Heart left ventricle (tissue), 16 donors: ENCODE measurements at regions not wholly inside any gene's neighbourhood (a gene's known extent, or its start where the extent isn't known, plus 50 kb on each side); places are given as distances from the start of the nearest gene placed in this dataset.

Experiments used
- ATAC-seq, 4 donors: fragments of 200-7000 bp; cut with Tn5 transposase; one replicate each; pipeline ENCODE4 v1.9.1; 2020 to 2022; ENCODE audit warnings: moderate library complexity in 4 of 4, mild to moderate bottlenecking in 3 of 4, moderate number of reproducible peaks in 1 of 4
- DNase-seq, 5 donors: peaks; one replicate each; pipeline ENCODE4 v3.0.0-alpha.2; 2020
- H3K27ac ChIP-seq, 12 donors: fragments of 200-600 bp; sonication (generic) in 4 of 12; one replicate each; pipeline versions ENCODE4 v1.5.0 to v1.8.0; 2016 to 2022; ENCODE audit warnings: mild to moderate bottlenecking in 2 of 12
- H3K27me3 ChIP-seq, 9 donors: fragments of 200-600 bp; sonication (generic) in 2 of 9; one replicate each; pipeline versions ENCODE4 v1.5.1 to v1.8.0; 2016 to 2022; ENCODE audit warnings: mild to moderate bottlenecking in 3 of 9
- H3K36me3 ChIP-seq, 9 donors: fragments of 200-600 bp; sonication (generic) in 2 of 9; one replicate each; pipeline versions ENCODE4 v1.5.0 to v1.8.0; 2018 to 2022; ENCODE audit warnings: mild to moderate bottlenecking in 2 of 9
- H3K4me1 ChIP-seq, 12 donors: fragments of 200-600 bp; sonication (generic) in 4 of 12; one replicate each; pipeline versions ENCODE4 v1.5.0 to v1.8.0; 2016 to 2022; ENCODE audit warnings: mild to moderate bottlenecking in 3 of 12
- H3K4me3 ChIP-seq, 12 donors: fragments of 200-600 bp; sonication (generic) in 4 of 12; one replicate each; pipeline versions ENCODE4 v1.5.0 to v1.8.0; 2017 to 2022; ENCODE audit warnings: mild to moderate bottlenecking in 9 of 12, moderate library complexity in 4 of 12
- H3K9me3 ChIP-seq, 12 donors: fragments of 200-600 bp; sonication (generic) in 4 of 12; one replicate each; pipeline versions ENCODE4 v1.5.0 to v1.8.0; 2016 to 2022; ENCODE audit warnings: mild to moderate bottlenecking in 1 of 12
- CTCF ChIP-seq, 12 donors: fragments of 200-600 bp; sonication (generic) in 4 of 12; IDR thresholded peaks; one replicate each; pipeline versions ENCODE4 v1.5.0 to v1.8.0; 2018 to 2022; ENCODE audit warnings: antibody characterized with exemption in 12 of 12, mild to moderate bottlenecking in 5 of 12
- POLR2A ChIP-seq, 2 donors: fragments of 450-650 bp; IDR thresholded peaks; one replicate each; pipeline ENCODE4 v1.6.1; 2017; ENCODE audit warnings: antibody characterized with exemption in 2 of 2, mild to moderate bottlenecking in 2 of 2, moderate library complexity in 2 of 2
- WGBS, 4 donors: extraction: QIAGEN DNeasy Blood & Tissue Kit in 2 of 4; methylation state at CpG; one replicate each; pipeline versions ENCODE4 v1.1.5 to v1.1.7; 2013 to 2018; 5-methylcytosine and 5-hydroxymethylcytosine counted together
- intact Hi-C, 10 donors: fragments of 100-400 bp; cut with DNase I; formaldehyde crosslinking; loops; one replicate each; pipeline versions ENCODE4 v1.11.1 to v1.14.2; 2022
- donor health status: ischemic (EF 13 %, LVEDD 7.1; RV severe dilation, severe dysfunction).
- donor health status: healthy with polysubstance abuse.
- donor health status: DM: no; HTN: yes; CAD: no.
- donor health status: DM: no; HTN: no; CAD: no.
- donor health status: ischemic (EF 25% LVEDD 6.9; RV normal size, moderate dysfunction).
- donor health status: ischemic (EF 25% LVEDD 5.7; RV mildly dilated, moderate dysfunction).
- donor health status: healthy.
- donor health status: DM: yes; HTN: yes; CAD: no.
- donor health status: ischemic (EF 35%, LVEDD 5.7; RV mildly dilated, moderate dysfunction).
- donor health status: nonischemic (EF 11% LVEDD 7.7; RV severe dilation, severe dysfunction).
- donor health status: DM: yes; HTN: yes; CAD: no.
- donor health status: PGD.
- donor health status: ischemic (EF 29% LVEDD 5.4; RV normal size, mild dysfunction).
- donor health status: nonischemic (EF 23%, LVEDD 6.1; RV moderate dilation, normal function).

- H3K4me1 ChIP-seq, result peaks cover 0 to 8% (median 0%) of the 10 kb centered on the region in 12 donors
- WGBS, 4 donors, result 96 to 100% (median 97%) methylated on average over 1 of the region's 1 CpG
- no peaks in the 10 kb centered on the region for H3K36me3 ChIP-seq
- ATAC-seq, result no peak
- intact Hi-C loops, result no loop called here
- no peaks in the 10 kb centered on the region for H3K27me3 ChIP-seq
- H3K4me3 ChIP-seq, result no peak overlapping the region
- H3K9me3 ChIP-seq, result peaks cover 0 to 6% (median 0%) of the 10 kb centered on the region in 12 donors
- H3K27ac ChIP-seq, result no peak overlapping the region
- DNase-seq, result no peak
- TF ChIP-seq CTCF (IDR thresholded peaks at IDR 0.05) (no peak), POLR2A (IDR thresholded peaks at IDR 0.05) (no peak)
Observed at GRCh38 chr6:14339172-14339571, 221.6 kb downstream of the CD83 start.

DNA sequence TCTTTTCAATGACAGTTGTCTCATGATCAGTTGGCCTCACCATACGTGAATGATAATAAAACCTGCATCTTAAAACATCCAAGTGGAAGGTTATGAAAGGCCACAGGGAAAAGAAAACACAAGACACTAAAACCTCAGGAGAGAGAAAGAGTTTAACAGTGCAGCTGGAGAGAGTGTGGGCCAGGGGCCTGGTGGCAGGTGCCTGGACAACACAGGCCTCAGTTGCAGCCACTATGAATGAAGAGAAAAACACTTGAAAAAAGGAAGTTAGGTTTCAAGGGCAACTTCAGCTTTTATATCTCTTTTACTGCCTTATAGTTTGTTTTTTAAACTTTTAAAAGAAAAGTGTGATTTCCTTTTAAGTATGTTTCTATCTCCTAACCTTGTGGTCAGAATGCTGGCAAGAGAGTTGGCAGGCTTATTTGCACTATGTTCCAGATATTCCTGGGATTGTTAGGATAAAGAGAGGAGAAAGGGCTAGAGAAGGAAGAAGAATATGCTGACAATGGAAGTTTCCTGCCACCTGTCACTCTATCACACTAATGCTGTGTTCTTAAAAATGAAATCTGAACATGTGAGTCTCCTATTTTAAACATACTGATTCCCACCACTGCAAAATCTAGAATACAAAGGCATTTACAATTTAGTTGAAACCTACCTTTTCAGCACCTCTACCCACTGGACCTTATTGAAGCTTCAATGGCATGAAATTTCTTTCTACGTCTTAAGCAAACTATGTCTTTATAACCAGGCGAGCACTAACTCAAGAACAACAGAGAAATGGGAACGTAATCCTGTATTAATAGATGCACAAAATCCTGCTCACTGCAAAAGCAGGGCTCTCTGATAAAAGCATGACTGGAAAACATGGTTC lies 222.4 kb downstream of the CD83 start:
- intact Hi-C loops, result no loop called here
- ATAC-seq, result no peak
- Histone ChIP-seq H3K9me3 (peaks cover 0 to 6% (median 0%) of the 10 kb centered on the region in 12 donors), H3K4me3 (no peak overlapping the region), H3K4me1 (peaks cover 0 to 8% (median 0%) of the 10 kb centered on the region in 12 donors), H3K27me3 (no peaks in the 10 kb centered on the region), H3K27ac (no peak overlapping the region), H3K36me3 (no peaks in the 10 kb centered on the region)
- WGBS, 4 donors, result 84 to 90% (median 89%) methylated on average over 4 of the region's 4 CpGs
- TF ChIP-seq CTCF (IDR thresholded peaks at IDR 0.05) (no peak), POLR2A (IDR thresholded peaks at IDR 0.05) (no peak)
- no peak for DNase-seq

DNA sequence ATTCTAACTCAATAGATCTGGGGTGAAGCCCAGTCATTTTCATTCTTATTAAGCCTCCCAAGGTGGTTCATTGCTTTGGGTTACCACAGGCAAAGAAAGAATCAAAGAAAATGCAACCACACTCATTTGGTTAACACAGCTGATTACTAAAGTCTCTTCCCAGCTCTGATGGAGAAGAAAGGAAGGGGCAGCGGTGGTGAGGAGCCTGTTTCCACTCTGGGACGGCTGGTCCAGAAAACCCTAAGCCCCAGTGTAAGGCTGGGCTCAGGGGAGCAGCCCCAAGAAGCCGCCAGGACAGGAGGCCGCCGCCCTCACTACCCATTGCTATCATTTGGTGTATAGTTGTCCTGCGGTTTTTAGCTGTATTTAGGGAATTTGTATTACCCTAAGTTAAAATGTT lies 226.9 kb downstream of the CD83 start:
- ATAC-seq, result no peak
- 87 to 98% (median 92%) methylated on average over 6 of the region's 6 CpGs for WGBS, 4 donors
- H3K4me1 ChIP-seq, result peaks cover 0 to 8% (median 0%) of the 10 kb centered on the region in 12 donors
- intact Hi-C loops, result no loop called here
- H3K27me3 ChIP-seq, result no peaks in the 10 kb centered on the region
- no peak for TF ChIP-seq CTCF (IDR thresholded peaks at IDR 0.05)
- TF ChIP-seq POLR2A (IDR thresholded peaks at IDR 0.05), result no peak
- no peaks in the 10 kb centered on the region for H3K36me3 ChIP-seq
- H3K27ac ChIP-seq, result no peak overlapping the region
- H3K9me3 ChIP-seq, result no peaks in the 10 kb centered on the region
- no peak overlapping the region for H3K4me3 ChIP-seq
- no peak for DNase-seq

- Histone ChIP-seq H3K27me3 (no peaks in the 10 kb centered on the region), H3K36me3 (no peaks in the 10 kb centered on the region), H3K27ac (no peak overlapping the region), H3K9me3 (peaks cover 0 to 6% (median 0%) of the 10 kb centered on the region in 12 donors), H3K4me1 (peaks cover 0 to 2% (median 0%) of the 10 kb centered on the region in 12 donors), H3K4me3 (no peak overlapping the region)
- 91 to 100% (median 93%) methylated on average over 1 of the region's 1 CpG for WGBS, 4 donors
- intact Hi-C loops, result no loop called here
- ATAC-seq (no peak), DNase-seq (no peak)
- no peak for TF ChIP-seq POLR2A (IDR thresholded peaks at IDR 0.05)
- TF ChIP-seq CTCF (IDR thresholded peaks at IDR 0.05), result no peak
Observed at GRCh38 chr6:14348389-14348788, 230.8 kb downstream of the CD83 start.
